AG04450 (cell line): ENCODE measurements at regions not wholly inside any gene's neighbourhood (a gene's known extent, or its start where the extent isn't known, plus 50 kb on each side); places are given as distances from the start of the nearest gene placed in this dataset.
"Not testable (repeated sequence)": the region's sequence is repeated elsewhere in the genome, so short reads cannot be mapped to it uniquely, and the experiment has no call there.

ENCODE experiments used
- CTCF ChIA-PET: fragments of 300-600, 350-600 bp; formaldehyde crosslinking; extraction: SDS; loops from one replicate; lab custom pipeline; 2022; ENCODE audit warnings: antibody characterized with exemption, inconsistent platforms; lab: Charles Lee
- POLR2A ChIA-PET: fragments of 350-600 bp; formaldehyde crosslinking; extraction: SDS; loops from one replicate; lab custom pipeline; 2021; ENCODE audit warnings: antibody characterized with exemption, inconsistent platforms; lab: Yijun Ruan, JAX
- DNase-seq: peaks from one replicate; pipeline ENCODE4 v3.0.0-alpha.2; 2011; ENCODE audit warnings: low read depth, low spot score
- H3K27ac ChIP-seq: one replicate; pipeline ENCODE4 v1.5.1; 2012; ENCODE audit warnings: low read depth, low read length, control low read depth
- H3K27me3 ChIP-seq: one replicate; pipeline ENCODE4 v1.6.0; 2012; ENCODE audit warnings: low read length; ENCODE audit not compliant: control insufficient read depth, insufficient read depth
- H3K4me3 ChIP-seq: 2 replicates; pipeline ENCODE4 v1.5.1; 2011; ENCODE audit warnings: mild to moderate bottlenecking, low read depth, low read length, control low read depth
- H3K9me3 ChIP-seq: 2 replicates; pipeline ENCODE4 v1.5.1; 2012; ENCODE audit warnings: low read length; ENCODE audit not compliant: control insufficient read depth, insufficient read depth
- TF ChIP-seq, protein P1 (sequence below): IDR thresholded peaks from 2 replicates; pipeline ENCODE4 v1.5.1; 2011; ENCODE audit warnings: low read depth, low read length, control low read depth, inconsistent platforms

DNA sequence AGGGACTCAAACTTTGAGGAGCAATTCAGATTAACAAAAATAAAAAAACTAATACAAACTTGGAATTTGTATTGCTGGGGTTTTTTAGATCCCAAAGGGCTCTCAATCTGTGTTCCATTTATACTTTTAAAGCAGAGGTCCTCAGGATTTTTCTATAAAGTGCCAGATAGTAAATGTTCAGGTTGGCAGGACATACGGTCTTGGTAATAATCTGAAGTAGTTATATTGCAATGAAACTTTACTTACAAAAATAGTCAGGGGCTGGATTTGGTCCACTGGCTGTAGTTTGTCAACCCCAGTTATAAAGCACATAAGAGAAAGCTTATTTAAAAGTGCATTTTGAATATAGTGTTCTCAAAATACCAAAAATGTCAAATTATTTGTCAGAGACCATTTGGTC, 164.1 kb upstream of the CTSO start:
- ChIA-PET CTCF (interaction anchor here (1.0 kb wide), 1 partner anchor 165 kb away, joined by 3 read pairs; no protein-coding TSS in a partner anchor), POLR2A (no interaction called here)
- DNase-seq = no peak
- TF ChIP-seq, protein P1, sequence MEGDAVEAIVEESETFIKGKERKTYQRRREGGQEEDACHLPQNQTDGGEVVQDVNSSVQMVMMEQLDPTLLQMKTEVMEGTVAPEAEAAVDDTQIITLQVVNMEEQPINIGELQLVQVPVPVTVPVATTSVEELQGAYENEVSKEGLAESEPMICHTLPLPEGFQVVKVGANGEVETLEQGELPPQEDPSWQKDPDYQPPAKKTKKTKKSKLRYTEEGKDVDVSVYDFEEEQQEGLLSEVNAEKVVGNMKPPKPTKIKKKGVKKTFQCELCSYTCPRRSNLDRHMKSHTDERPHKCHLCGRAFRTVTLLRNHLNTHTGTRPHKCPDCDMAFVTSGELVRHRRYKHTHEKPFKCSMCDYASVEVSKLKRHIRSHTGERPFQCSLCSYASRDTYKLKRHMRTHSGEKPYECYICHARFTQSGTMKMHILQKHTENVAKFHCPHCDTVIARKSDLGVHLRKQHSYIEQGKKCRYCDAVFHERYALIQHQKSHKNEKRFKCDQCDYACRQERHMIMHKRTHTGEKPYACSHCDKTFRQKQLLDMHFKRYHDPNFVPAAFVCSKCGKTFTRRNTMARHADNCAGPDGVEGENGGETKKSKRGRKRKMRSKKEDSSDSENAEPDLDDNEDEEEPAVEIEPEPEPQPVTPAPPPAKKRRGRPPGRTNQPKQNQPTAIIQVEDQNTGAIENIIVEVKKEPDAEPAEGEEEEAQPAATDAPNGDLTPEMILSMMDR = no peak
- Histone ChIP-seq H3K4me3 (no peak overlapping the region), H3K27ac (no peak overlapping the region), H3K27me3 (no peaks in the 10 kb centered on the region), H3K9me3 (no peaks in the 10 kb centered on the region)

GRCh38 chr4:156116991-156117390, 163.3 kb upstream of the CTSO start:
- no peak for DNase-seq
- H3K27me3 ChIP-seq = no peaks in the 10 kb centered on the region
- H3K27ac ChIP-seq = no peak overlapping the region
- TF ChIP-seq, protein P1 = no peak
- CTCF ChIA-PET = interaction anchor here (0.6 to 0.7 kb wide), 2 partner anchors 145 to 1085 kb away, joined by 3 read pairs; no protein-coding TSS in a partner anchor
- POLR2A ChIA-PET = no interaction called here
- no peaks in the 10 kb centered on the region for H3K9me3 ChIP-seq
- no peak overlapping the region for H3K4me3 ChIP-seq

DNA sequence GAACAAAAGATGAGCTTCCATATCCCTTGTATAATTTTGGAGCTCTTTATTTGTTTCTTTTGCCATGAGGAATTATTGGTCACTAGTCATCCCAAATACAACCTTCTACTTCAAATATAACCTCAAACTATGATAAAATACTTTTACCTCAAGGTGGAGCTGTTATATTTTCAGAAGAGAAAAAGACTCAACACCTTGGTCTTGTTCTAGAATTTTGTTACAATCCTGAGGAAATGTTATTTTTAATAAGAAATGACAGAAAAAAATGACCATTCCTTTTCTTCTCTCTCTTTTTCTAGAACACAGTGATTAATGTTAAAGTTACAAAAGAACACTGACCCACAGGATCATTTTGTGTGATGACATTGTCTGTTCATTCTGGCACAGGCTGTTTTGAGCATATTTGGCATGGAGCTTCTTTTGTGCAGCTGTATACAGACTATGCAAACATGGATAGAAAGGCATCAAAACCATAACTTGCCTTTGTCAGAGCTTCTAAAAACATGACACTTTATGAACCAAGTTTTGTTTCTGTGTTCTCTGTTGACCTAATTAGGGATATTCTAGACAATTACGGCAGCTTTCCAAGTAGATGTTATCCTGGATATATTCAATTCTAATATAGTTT, 159.6 kb upstream of the CTSO start:
- no peak for DNase-seq
- no peak overlapping the region for H3K27ac ChIP-seq
- CTCF ChIA-PET = interaction anchor here (0.6 to 1.4 kb wide), 9 partner anchors 14 to 1859 kb away, joined by 3 to 5 read pairs (median 3); no protein-coding TSS in a partner anchor

DNA sequence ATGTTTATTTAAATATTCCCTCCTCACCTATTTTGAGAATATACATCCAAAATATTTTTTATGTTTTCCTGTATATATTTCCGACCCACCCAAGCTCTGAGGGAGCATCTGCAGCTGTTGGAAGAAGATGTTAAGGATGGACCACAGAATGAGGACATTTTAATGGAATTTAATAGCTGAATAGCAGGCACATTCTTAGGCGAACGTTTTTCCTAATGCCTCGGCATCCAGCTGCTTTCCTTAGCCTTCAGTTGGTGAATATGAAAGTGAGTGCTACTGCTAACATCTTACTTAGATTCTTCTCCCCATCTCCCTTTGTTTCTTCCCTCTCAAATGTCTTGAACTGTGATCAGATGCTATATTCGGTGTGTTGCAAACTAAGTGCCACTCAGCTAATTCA, 158.0 kb upstream of the CTSO start:
- H3K4me3 ChIP-seq = no peak overlapping the region
- TF ChIP-seq, protein P1 = no peak
- no peaks in the 10 kb centered on the region for H3K9me3 ChIP-seq
- CTCF ChIA-PET = no interaction called here
- no peak overlapping the region for H3K27ac ChIP-seq
- no peaks in the 10 kb centered on the region for H3K27me3 ChIP-seq
- DNase-seq = no peak
- POLR2A ChIA-PET = no interaction called here

More for the DNA sequence above, 159.6 kb upstream of the CTSO start:
- Histone ChIP-seq H3K9me3 (no peaks in the 10 kb centered on the region), H3K4me3 (no peak overlapping the region), H3K27me3 (no peaks in the 10 kb centered on the region)
- TF ChIP-seq, protein P1 = 0 out of 2 replicates have a peak, but pooled peaks have one; percentile 14
- POLR2A ChIA-PET = no interaction called here

DNA sequence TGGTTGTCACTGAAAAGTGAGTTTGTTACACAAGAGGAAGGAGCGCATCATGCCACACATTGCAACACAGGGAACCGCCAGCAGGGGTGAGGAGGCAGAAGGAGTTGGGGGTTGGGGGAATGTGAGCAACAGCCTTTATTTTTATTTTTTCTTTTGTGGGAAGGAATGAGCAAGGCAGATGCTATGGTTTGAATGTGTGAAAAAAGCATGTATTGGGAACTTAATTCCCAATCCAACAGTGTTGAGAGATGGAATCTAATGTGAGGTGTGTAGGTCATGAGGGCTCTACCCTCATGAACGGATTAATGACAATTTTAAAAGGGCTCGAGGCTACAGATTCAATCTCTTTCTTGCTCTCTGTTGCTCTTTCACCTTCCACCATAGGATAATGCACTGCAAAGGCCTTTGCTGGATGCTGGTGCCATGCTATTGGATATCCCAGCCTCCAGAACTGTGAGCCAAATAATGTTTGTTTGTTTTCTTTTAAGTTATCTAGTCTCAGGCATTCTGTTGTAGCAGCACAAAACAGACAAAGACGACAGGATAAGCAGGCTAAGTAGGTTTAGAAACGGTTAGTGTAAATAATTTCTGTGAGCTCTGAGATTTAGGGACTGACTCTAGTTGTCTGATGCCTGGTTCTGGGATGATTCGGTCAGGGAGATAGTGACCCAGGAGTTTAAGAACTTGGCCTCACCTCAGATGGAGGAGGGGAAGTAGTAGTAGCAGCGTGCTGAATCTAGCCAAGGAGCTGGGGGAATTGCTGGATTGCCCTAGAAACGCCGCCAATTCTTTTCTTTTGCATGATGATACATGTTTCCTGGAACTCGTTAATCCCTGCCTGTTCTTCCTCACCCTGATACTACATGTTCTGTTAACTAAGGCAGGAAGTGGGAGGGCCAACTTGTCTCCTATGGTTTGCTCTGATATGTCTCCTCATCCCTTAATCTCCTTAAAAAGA, 156.6 kb upstream of the CTSO start:
- TF ChIP-seq, protein P1 = peak; percentile 19; the same call in 1 of the 2 replicates
- Histone ChIP-seq H3K9me3 (no peaks in the 10 kb centered on the region), H3K27ac (no peak overlapping the region), H3K4me3 (no peak overlapping the region), H3K27me3 (no peaks in the 10 kb centered on the region)
- ChIA-PET CTCF (no interaction called here), POLR2A (no interaction called here)
- no peak for DNase-seq

GRCh38 chr4:156109087-156109486, 155.4 kb upstream of the CTSO start:
- H3K27me3 ChIP-seq, POLR2A ChIA-PET, DNase-seq, H3K9me3 ChIP-seq, H3K27ac ChIP-seq, CTCF ChIA-PET, H3K4me3 ChIP-seq: not testable (repeated sequence)
